Fibroblast of skin of right quadriceps (primary cell): ENCODE measurements at regions not wholly inside any gene's neighbourhood (a gene's known extent, or its start where the extent isn't known, plus 50 kb on each side); places are given as distances from the start of the nearest gene placed in this dataset.
A peak's percentile ranks its signal among the peaks of the same experiment; 100 is the strongest.

Experiments
- DNase-seq: peaks from one replicate; pipeline ENCODE4 v3.0.0-alpha.2; 2013

- DNase-seq = peak; percentile 79
These were observed 158.9 kb downstream of the TBXT start for GRCh38 chr6:166008441-166009369.

- DNase-seq = peak; percentile 78
These were observed 160.0 kb downstream of the TBXT start for GRCh38 chr6:166007349-166008263.

GRCh38 chr6:166006900-166007301, 160.8 kb downstream of the TBXT start:
- DNase-seq = no peak

DNA sequence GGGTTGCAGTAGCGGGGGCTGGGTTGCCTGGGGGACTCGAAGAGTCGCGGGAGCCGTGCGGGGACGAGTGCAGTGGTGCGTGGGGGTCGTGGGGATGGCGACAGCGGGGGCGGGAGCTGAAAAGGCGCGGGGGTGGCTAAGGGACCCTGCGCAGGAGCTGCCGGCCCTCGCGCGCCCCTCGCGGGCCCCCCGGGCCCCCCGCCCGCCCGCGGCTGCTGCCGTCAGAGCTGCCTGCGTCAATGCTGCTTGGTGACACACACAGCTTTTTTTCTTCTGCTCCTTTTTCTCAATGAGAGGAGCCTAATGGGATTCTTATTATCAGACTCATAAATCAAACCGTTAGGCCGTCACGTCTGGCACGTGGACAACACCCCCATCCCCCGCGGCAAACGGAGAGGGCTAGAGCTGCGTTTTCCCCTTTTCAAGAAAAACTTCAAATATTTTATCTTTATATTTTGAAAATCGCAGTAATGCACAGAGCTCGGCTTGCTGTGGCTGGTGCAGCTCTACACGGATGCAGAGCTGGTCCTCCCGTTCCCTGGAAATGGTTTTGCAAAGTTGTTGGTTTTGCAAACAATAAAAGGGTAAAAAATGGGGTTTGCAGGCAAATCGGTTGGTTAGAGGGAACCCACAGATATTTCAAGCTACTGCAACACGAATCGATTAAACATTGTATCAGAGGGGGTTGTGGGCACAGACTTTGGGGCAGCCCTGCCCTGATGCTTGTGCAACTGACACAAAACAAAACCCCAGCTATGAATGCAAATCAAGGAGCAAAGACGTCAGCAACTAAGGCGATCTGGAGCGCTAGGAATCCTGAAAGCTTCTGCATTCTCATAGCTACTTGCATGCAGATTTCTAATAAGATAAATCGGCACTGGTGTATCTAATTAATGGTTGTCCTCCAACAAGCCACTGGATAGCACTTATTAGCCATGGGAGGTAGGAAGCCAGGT, 161.4 kb downstream of the TBXT start:
- DNase-seq = peak; percentile 93

- DNase-seq = peak; percentile 53
These were observed 162.2 kb downstream of the TBXT start for GRCh38 chr6:166005401-166005943.

DNA sequence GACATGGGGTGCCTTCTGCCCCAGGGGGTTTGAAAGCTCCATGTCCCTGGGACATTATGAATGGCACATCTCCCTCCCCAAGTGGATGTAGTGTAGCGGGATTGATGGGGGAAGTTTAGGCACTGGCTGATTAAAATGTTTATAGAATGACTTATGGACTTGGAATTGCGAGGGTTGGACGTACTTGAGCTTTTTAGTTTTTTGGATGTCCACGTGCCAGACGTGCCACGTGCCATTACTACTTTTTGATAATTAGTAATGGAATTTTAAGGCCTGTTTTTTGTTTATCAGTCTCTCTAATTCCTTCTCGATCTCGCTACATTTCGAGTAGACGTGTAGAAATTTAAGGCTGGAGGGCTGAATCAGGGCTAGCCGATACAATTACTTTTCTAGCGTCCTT, 162.8 kb downstream of the TBXT start:
- DNase-seq = no peak

GRCh38 chr6:166004471-166004870, 163.2 kb downstream of the TBXT start:
- no peak for DNase-seq

DNA sequence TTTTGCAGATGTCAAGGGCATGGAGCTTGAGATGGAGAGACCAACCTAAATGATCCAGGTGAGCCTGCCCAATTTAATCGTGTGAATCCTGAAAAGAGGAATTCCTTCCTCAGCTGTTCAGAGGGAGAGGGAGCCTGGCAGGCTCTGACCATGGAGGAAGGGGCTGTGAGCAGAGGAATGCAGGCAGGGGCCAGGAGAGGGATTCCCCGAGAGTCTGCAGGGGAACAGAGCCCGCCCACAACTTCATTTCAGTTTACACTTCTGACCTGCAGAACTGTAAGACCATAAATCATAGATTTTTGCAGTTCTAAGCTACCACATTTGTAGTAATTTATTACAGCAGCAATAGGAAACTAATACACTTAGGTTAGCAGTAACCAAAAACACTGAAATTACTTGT, 164.1 kb downstream of the TBXT start:
- peak; percentile 60 for DNase-seq

DNA sequence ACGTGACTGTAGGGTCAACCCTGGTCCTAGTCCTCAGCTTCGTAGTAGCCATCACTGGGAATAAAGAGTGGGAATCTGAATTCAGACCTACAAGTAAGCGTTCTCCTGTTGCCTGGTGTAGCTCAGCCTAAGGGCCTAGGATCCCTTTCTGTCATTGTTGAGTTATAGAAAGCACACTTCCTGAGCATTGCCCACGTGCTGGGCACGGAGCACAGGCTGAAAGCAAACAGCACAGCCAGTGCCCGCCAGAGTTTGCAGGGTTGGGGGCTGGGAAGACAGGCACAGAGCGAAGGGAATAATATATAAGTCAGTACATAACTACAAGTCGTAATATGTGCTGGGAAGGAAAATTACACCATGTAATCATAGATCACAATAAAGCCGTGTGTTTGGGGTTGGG, 166.3 kb downstream of the TBXT start:
- no peak for DNase-seq

- DNase-seq = no peak
These were observed 168.4 kb downstream of the TBXT start for GRCh38 chr6:165999279-165999678.

DNA sequence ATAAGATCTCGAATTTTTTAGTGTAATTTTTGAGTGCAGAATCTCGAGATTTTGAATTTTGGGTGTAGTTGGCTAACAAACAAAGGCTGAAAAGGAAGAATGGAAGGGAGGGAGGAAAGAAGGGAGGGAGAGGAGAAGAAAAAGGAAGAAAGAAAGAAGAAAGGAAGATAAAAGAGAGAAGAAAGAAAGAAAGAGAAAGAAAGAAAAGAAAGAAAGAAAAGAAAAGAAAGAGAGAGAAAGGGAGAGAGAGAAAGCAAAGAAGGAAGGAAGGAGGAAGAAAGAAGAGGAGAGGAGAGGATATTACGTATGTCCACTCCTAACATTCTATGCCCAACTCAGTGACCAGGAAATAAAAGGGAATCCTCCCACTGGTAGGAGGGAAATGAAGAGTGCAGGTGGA, 169.6 kb downstream of the TBXT start:
- DNase-seq = no peak

GRCh38 chr6:165991341-165991740, 176.3 kb downstream of the TBXT start:
- no peak for DNase-seq

DNA sequence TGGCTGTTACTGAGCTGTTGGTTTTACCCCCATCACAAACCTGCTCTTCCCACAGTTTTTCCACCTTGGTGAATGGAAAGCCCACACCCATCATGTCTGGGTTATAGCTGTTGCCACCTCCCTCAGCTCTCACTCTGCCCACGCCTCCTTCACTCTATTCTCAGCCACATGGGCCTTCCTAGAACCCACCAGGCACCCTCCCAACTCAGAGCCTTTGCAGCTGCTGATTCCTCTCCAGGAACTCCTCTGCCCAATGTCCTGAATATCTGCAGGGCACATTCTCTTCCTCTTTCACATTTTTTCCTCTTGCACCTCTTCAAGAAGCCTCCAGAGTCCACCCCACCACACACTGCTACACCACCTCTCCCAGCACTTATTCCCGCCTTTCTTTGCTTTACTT, 177.4 kb downstream of the TBXT start:
- DNase-seq = no peak

- DNase-seq = no peak
These were observed 178.7 kb downstream of the TBXT start for GRCh38 chr6:165988757-165989456.

DNA sequence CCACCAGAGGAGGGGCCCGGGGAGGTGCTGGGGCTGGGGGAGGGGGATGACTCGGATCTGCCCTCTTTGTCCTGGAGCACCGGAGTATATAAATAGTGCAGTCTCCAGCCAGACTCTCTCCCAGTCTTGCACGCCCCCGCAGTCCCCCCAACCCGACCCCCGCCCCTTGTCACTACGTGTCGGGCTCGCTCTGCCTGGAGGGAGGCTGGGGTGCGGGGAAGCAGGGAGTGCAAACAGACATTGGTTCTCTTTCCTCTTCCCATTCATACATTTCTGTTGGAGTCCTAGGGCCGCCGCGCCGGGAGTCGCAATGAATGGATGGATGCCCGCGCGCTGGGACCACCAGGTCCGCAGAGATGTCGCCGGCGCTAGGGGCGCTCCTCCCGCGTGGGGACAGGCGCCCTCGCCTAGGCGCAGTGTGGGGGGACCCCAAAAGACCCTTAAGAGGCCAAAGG, 179.3 kb downstream of the TBXT start:
- DNase-seq = no peak

DNA sequence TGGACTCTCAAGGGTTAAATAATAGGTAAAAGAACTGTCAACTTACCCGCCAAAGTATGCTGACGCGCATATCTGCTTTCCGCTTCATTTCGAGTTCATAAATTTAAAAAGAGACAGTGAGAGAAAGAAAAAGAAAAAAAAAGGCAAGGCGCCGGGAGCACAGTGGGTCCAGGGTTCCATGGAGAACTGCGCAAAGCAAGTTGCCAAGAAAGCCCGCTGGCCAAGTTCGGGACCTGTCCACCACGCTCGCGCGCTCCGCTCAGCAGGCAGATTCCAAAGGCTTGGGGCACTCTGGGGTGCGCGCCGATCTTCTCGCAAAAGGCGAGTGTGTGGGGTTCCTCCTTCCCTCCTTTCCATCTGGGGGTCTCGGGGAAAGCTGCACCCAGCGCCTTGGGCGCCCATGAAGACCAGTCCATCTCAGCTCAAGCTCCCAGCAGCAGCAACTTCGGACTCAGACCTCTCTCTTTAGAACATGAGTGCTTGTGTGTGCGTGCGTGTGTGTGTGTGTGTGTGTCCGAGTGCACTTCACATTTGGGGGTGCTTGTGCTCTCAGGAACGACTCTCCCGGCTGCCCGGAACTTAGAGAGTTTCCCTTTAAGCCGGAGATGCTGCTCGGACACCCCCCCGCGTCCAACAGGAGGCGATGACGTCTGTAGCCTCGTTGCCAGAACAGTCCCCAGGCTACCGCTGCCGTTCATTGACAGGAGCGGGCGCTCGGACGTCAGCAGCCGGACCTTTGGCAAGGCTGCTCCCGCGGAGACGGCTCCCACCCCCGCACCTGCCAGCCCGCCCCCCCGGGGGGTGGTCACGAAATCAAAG, 180.0 kb downstream of the TBXT start:
- DNase-seq = peak; percentile 77

- no peak for DNase-seq
These were observed 180.7 kb downstream of the TBXT start for GRCh38 chr6:165986914-165987482.

DNA sequence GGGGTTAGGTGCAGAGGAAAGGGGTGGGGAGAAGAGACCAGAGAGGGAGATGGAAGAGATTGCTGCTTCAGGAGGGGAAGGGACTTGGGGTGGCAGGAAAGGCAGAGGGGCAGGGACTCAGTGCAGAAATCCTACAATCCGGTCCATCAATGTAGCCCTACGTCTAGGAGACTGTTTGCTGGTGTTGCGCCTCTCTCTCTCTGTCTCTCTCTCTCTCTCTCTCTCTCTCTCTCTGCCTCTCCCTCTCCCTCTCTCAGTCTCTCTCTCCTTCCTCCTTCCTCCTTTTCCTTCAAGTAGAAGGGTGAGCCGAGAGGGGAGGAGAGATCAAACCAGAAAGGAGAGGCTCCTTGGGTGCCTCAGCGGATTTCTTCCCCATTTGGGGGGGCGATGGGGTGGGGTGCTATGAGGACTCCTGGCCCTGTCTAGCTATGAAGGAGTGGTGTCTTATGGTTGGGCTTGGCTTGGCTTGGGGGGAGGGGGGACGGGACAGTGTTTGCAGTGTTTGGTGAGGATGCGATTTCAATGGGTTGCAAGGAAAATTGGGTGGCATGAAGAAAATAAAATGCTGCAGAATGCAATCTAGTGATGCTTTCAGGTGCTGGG, 181.2 kb downstream of the TBXT start:
- DNase-seq = no peak

GRCh38 chr6:165985806-165986299, 181.8 kb downstream of the TBXT start:
- no peak for DNase-seq
